Colonic mucosa (tissue), 4 donors: ENCODE measurements at regions not wholly inside any gene's neighbourhood (a gene's known extent, or its start where the extent isn't known, plus 50 kb on each side); places are given as distances from the start of the nearest gene placed in this dataset.

Source experiments
- DNase-seq: peaks from one replicate; pipeline ENCODE4 v3.0.0-alpha.2; 2020
- H3K27ac ChIP-seq: fragments of 200-600 bp; one replicate; pipeline ENCODE4 v1.8.0; 2021
- H3K27me3 ChIP-seq: fragments of 200-600 bp; one replicate; pipeline ENCODE4 v1.8.0; 2021
- H3K36me3 ChIP-seq: fragments of 200-600 bp; one replicate; pipeline ENCODE4 v1.8.0; 2021
- H3K4me1 ChIP-seq: fragments of 200-600 bp; one replicate; pipeline ENCODE4 v1.8.0; 2021; ENCODE audit warnings: mild to moderate bottlenecking
- H3K4me3 ChIP-seq: fragments of 200-600 bp; one replicate; pipeline ENCODE4 v1.8.0; 2021
- H3K9ac ChIP-seq, 2 donors: one replicate each; pipeline ENCODE4 v1.7.0; 2013; ENCODE audit warnings: control low read depth in 2 of 2, low read depth in 2 of 2, low read length in 2 of 2
- H3K9me3 ChIP-seq: fragments of 200-600 bp; one replicate; pipeline ENCODE4 v1.8.0; 2021
- intact Hi-C: fragments of 100-400 bp; cut with DNase I; formaldehyde crosslinking; loops from one replicate; pipeline ENCODE4 v1.14.1; 2022
- TF ChIP-seq, protein P1 (sequence below): fragments of 200-600 bp; IDR thresholded peaks from one replicate; pipeline ENCODE4 v1.8.0; 2022; ENCODE audit warnings: antibody characterized with exemption, mild to moderate bottlenecking
- donor health status: healthy.
- donor health status: DM: no; HTN: no; CAD: no.
- donor health status: DM: no; HTN: no; CAD: no.

DNA sequence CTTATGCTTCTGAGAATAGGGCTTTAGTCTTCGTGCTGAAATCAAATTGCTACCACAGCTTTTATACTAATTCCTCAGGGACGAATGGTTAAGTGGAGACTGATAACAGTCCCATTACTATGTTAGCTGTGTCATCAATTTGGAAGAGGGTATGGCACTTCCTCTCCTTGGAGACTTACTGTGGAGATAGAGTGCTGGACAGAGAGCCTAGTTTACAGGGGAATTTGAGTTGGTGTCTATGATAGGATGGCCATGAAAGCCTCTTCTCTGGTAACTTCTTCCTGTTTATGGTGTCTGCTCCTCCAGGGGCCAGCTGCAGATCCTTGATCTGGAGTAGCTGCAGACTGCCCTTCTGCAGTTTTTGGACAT, 167.7 kb downstream of the ZNF518B start:
- Histone ChIP-seq H3K9ac (no peak overlapping the region), H3K27ac (no peak overlapping the region), H3K36me3 (no peaks in the 10 kb centered on the region), H3K27me3 (no peaks in the 10 kb centered on the region), H3K4me3 (no peak overlapping the region), H3K4me1 (no peaks in the 10 kb centered on the region), H3K9me3 (no peaks in the 10 kb centered on the region)
- intact Hi-C loops = no loop called here
- DNase-seq = no peak
- TF ChIP-seq, protein P1, sequence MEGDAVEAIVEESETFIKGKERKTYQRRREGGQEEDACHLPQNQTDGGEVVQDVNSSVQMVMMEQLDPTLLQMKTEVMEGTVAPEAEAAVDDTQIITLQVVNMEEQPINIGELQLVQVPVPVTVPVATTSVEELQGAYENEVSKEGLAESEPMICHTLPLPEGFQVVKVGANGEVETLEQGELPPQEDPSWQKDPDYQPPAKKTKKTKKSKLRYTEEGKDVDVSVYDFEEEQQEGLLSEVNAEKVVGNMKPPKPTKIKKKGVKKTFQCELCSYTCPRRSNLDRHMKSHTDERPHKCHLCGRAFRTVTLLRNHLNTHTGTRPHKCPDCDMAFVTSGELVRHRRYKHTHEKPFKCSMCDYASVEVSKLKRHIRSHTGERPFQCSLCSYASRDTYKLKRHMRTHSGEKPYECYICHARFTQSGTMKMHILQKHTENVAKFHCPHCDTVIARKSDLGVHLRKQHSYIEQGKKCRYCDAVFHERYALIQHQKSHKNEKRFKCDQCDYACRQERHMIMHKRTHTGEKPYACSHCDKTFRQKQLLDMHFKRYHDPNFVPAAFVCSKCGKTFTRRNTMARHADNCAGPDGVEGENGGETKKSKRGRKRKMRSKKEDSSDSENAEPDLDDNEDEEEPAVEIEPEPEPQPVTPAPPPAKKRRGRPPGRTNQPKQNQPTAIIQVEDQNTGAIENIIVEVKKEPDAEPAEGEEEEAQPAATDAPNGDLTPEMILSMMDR = no peak

DNA sequence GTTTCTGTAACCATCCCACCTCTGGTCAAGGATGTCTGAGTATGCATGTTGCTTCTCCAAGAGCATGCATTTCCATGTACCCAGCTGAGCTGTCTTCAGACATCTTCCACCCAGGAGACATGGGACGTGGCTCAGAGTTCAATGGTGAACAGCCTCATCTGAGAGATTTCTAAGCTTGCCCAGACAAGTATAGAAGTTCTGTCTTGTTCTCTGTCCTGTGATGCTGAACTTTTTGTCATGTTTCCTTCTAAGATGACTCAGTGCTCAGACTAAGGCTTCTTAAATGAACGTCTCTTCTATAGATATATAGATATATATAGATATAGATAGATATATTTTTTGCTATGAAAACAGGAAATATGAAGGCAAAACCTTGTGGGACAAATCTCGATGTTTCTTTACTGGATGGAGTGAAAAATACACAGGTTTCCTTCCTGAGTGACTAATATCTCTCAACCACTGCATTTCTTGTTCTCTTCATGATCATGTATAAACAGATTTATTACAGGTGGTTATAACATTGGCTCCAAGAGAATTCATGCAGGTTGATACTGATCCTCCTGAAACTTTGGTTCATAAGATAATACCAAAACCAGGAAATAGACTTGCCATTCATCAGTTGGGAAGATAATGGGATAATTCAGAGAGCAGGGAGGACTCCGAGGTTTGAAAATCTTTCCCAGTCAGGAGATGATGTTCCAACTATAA, 168.2 kb downstream of the ZNF518B start:
- DNase-seq = no peak
- no peak overlapping the region for H3K27ac ChIP-seq
- intact Hi-C loops = no loop called here
- no peak overlapping the region for H3K9ac ChIP-seq
- H3K27me3 ChIP-seq = no peaks in the 10 kb centered on the region
- H3K4me1 ChIP-seq = no peaks in the 10 kb centered on the region
- H3K36me3 ChIP-seq = no peaks in the 10 kb centered on the region
- H3K9me3 ChIP-seq = no peaks in the 10 kb centered on the region
- no peak overlapping the region for H3K4me3 ChIP-seq
- TF ChIP-seq, protein P1 = no peak

DNA sequence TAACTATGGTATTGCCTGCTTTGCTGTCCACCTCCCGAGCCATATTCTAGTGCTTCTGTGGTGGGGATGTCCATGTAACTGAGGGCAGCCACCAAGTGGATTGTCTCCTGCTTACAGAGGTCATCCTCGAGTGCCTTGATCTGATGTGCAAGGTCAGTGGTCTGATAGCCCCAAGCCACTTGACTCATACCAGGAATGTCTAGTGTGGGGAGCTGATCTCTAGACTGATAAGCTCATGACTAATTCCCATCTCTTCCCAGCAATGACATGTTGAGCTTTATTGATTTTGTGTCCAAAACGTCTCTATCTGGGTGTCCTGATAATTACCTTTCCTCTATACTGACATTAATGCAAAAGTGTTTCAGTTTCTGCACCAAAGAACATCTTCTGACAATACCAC, 168.4 kb upstream of the WDR1 start:
- no peak overlapping the region for H3K4me3 ChIP-seq
- H3K4me1 ChIP-seq = no peaks in the 10 kb centered on the region
- H3K27me3 ChIP-seq = no peaks in the 10 kb centered on the region
- no peak for DNase-seq
- TF ChIP-seq, protein P1 = no peak
- intact Hi-C loops = no loop called here
- no peaks in the 10 kb centered on the region for H3K9me3 ChIP-seq
- H3K36me3 ChIP-seq = no peaks in the 10 kb centered on the region
- no peak overlapping the region for H3K27ac ChIP-seq
- H3K9ac ChIP-seq = no peak overlapping the region

DNA sequence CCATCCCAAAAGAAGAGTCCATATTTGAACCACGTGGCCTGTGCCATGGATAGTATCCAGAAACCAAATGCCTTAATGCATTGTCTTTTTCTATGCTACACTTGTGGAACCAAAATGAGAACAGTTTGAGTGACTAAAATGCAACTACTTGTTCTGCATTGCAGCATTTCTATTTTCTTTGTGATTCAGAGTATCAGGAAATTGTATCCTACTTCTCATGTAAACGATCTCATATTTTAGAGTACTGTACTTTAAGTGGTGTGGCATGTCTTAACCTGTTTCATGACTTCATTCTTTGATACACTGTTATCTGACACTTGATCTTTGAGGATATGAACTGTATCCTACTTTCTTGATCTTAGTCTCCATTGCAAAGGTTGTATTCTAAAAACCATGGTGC, 167.2 kb upstream of the WDR1 start:
- H3K4me1 ChIP-seq = no peaks in the 10 kb centered on the region
- intact Hi-C loops = no loop called here
- H3K27ac ChIP-seq = no peak overlapping the region
- no peak for DNase-seq
- TF ChIP-seq, protein P1 = no peak
- no peak overlapping the region for H3K9ac ChIP-seq
- H3K9me3 ChIP-seq = no peaks in the 10 kb centered on the region
- H3K4me3 ChIP-seq = no peak overlapping the region
- H3K27me3 ChIP-seq = no peaks in the 10 kb centered on the region
- no peaks in the 10 kb centered on the region for H3K36me3 ChIP-seq

DNA sequence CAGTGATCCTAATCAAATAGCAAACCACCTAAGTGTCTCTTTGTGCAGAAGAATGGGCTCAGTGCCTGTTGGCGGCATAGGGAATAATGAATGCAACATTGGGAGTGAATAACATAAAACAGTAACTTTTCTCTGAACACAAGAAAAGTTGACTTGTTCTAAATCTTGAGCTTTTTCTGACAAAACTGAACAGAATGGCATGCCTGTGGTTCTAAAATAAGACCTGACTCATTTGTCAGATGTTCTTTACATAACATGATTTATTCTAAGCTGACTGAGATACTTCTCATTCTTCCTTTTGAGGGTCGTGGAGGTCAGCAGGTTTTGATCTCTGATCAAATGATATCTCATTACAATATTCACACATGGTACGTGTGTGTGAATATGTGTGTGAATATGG, 165.4 kb upstream of the WDR1 start:
- H3K4me1 ChIP-seq = no peaks in the 10 kb centered on the region
- no peaks in the 10 kb centered on the region for H3K36me3 ChIP-seq
- intact Hi-C loops = no loop called here
- DNase-seq = no peak
- TF ChIP-seq, protein P1 = no peak
- no peaks in the 10 kb centered on the region for H3K9me3 ChIP-seq
- no peaks in the 10 kb centered on the region for H3K27me3 ChIP-seq
- no peak overlapping the region for H3K9ac ChIP-seq
- H3K27ac ChIP-seq = no peak overlapping the region
- no peak overlapping the region for H3K4me3 ChIP-seq
